ENCODE measurements at regions not wholly inside any gene's neighbourhood (a gene's known extent, or its start where the extent isn't known, plus 50 kb on each side); places are given as distances from the start of the nearest gene placed in this dataset.
"Not testable (repeated sequence)": the region's sequence is repeated elsewhere in the genome, so short reads cannot be mapped to it uniquely, and the experiment has no call there.

GRCh38 chr7:136424058-136424457 lies 444.4 kb upstream of the CHRM2 start:
- no peaks in the 10 kb centered on the region for H3K4me1 ChIP-seq (ENCODE audit: control insufficient read depth, extremely low read depth, insufficient read depth, low read length)
- dilution Hi-C loops (cut with MboI; ENCODE audit: extremely low pct_ligation_motif_present, low sequenced_read_pairs), result no loop called here
- H3K9ac ChIP-seq (replicated peaks; ENCODE audit: extremely low read depth, insufficient read depth, low read length), result no peak overlapping the region
- H3K79me2 ChIP-seq (ENCODE audit: control insufficient read depth, insufficient read depth, low read length), result no peaks in the 10 kb centered on the region
- TF ChIP-seq FOS (IDR thresholded peaks at IDR 0.05; ENCODE audit: borderline replicate concordance, insufficient read depth, low read length) (no peak), EZH2 (IDR thresholded peaks at IDR 0.05; ENCODE audit: borderline replicate concordance, low read depth, low read length, severe bottlenecking) (no peak), POLR2A (IDR thresholded peaks at IDR 0.05; ENCODE audit: low read depth, low read length) (no peak), CTCF (IDR thresholded peaks at IDR 0.05; ENCODE audit: extremely low read depth in 1 of 2, insufficient read depth in 1 of 2, low read depth in 1 of 2, low read length in 2 of 2) (no peak), JUN (IDR thresholded peaks at IDR 0.05; ENCODE audit: borderline replicate concordance, insufficient read depth, insufficient read length, low read depth) (no peak), POLR2AphosphoS5 (IDR thresholded peaks at IDR 0.05; ENCODE audit: insufficient read depth, low read depth, low read length) (no peak), MAX (IDR thresholded peaks at IDR 0.05; ENCODE audit: insufficient read depth, insufficient read length) (no peak), MYC (IDR thresholded peaks at IDR 0.05; ENCODE audit: low read depth, low read length) (no peak), GATA2 (IDR thresholded peaks at IDR 0.05; ENCODE audit: insufficient read depth, insufficient read length, low read depth, low read length) (no peak)
- CTCF ChIA-PET, result no interaction called here
- H3K9me3 ChIP-seq (replicated peaks; ENCODE audit: control insufficient read depth, insufficient read depth, low read length), result no peaks in the 10 kb centered on the region
- intact Hi-C loops (cut with micrococcal nuclease), result no loop called here
- H2AFZ ChIP-seq (ENCODE audit: low read depth, low read length), result no peak overlapping the region
- H3K4me2 ChIP-seq (ENCODE audit: insufficient read depth, low read length), result no peak overlapping the region
- no peaks in the 10 kb centered on the region for H3K9me1 ChIP-seq (replicated peaks; ENCODE audit: control insufficient read depth, extremely low read depth, insufficient read depth, low read length)
- BruUV-seq (replicated peaks), result no TSS peak
- no peaks in the 10 kb centered on the region for H3K36me3 ChIP-seq (ENCODE audit: control insufficient read depth in 2 of 2, extremely low read depth in 1 of 2, insufficient read depth in 2 of 2, low read length in 2 of 2)
- POLR2A ChIA-PET, result no interaction called here
- no peaks in the 10 kb centered on the region for H4K20me1 ChIP-seq (replicated peaks; ENCODE audit: control insufficient read depth, extremely low read depth, insufficient read depth, low read length)
- DNase-seq (ENCODE audit: low read depth, low spot score), result no peak
- H3K27me3 ChIP-seq (ENCODE audit: control insufficient read depth in 2 of 2, insufficient read depth in 2 of 2, low read length in 2 of 2), result no peaks in the 10 kb centered on the region
- no peak overlapping the region for H3K27ac ChIP-seq (ENCODE audit: insufficient read depth, low read depth, low read length)
- no peak for FAIRE-seq
- H3K4me3 ChIP-seq (replicated peaks in 1 of 3; ENCODE audit: insufficient read depth in 1 of 3, low read depth in 1 of 3, low read length in 3 of 3), result no peak overlapping the region

GRCh38 chr7:136419740-136420139 lies 442.6 kb upstream of the MTPN start:
- dilution Hi-C loops (cut with MboI; ENCODE audit: extremely low pct_ligation_motif_present, low sequenced_read_pairs); intact Hi-C loops (cut with micrococcal nuclease): not testable (repeated sequence)

More at GRCh38 chr7:136419740-136420139, 442.6 kb upstream of the MTPN start:
- H3K27me3 ChIP-seq (ENCODE audit: control insufficient read depth in 2 of 2, insufficient read depth in 2 of 2, low read length in 2 of 2); DNase-seq (ENCODE audit: low read depth, low spot score); H3K4me1 ChIP-seq (ENCODE audit: control insufficient read depth, extremely low read depth, insufficient read depth, low read length); FAIRE-seq; H3K4me2 ChIP-seq (ENCODE audit: insufficient read depth, low read length); H3K36me3 ChIP-seq (ENCODE audit: control insufficient read depth in 2 of 2, extremely low read depth in 1 of 2, insufficient read depth in 2 of 2, low read length in 2 of 2); POLR2A ChIA-PET; CTCF ChIA-PET; H3K79me2 ChIP-seq (ENCODE audit: control insufficient read depth, insufficient read depth, low read length); H3K9me1 ChIP-seq (replicated peaks; ENCODE audit: control insufficient read depth, extremely low read depth, insufficient read depth, low read length); H3K27ac ChIP-seq (ENCODE audit: insufficient read depth, low read depth, low read length); H4K20me1 ChIP-seq (replicated peaks; ENCODE audit: control insufficient read depth, extremely low read depth, insufficient read depth, low read length); H2AFZ ChIP-seq (ENCODE audit: low read depth, low read length); H3K9ac ChIP-seq (replicated peaks; ENCODE audit: extremely low read depth, insufficient read depth, low read length); BruUV-seq (replicated peaks); H3K9me3 ChIP-seq (replicated peaks; ENCODE audit: control insufficient read depth, insufficient read depth, low read length); H3K4me3 ChIP-seq (replicated peaks in 1 of 3; ENCODE audit: insufficient read depth in 1 of 3, low read depth in 1 of 3, low read length in 3 of 3): not testable (repeated sequence)

Measured in endothelial cell of umbilical vein (primary cell).